PC-9 (cell line): ENCODE measurements at regions not wholly inside any gene's neighbourhood (a gene's known extent, or its start where the extent isn't known, plus 50 kb on each side); places are given as distances from the start of the nearest gene placed in this dataset.
"Not testable (repeated sequence)": the region's sequence is repeated elsewhere in the genome, so short reads cannot be mapped to it uniquely, and the experiment has no call there.

ENCODE experiments used
- BruUV-seq: library from RNA; stranded (reverse); fragments of 400-500 nt; replicated peaks from 2 replicates; lab custom pipeline; 2021; lab: Mats Ljungman, UMichigan
- CTCF ChIA-PET: fragments of 300-600 bp; sonication (Branson Sonifier 250); formaldehyde crosslinking; loops from one replicate; lab custom pipeline; 2022; ENCODE audit warnings: antibody characterized with exemption; lab: Charles Lee
- POLR2A ChIA-PET: fragments of 300-600 bp; sonication (Branson Sonifier 250); formaldehyde crosslinking; loops from one replicate; lab custom pipeline; 2022; ENCODE audit warnings: antibody characterized with exemption; ENCODE audit not compliant: unreplicated experiment; lab: Charles Lee
- DNase-seq, 2 experiments: peaks; one replicate each; pipeline versions ENCODE4 v3.0.0 to v3.0.0-alpha.2; 2015 to 2022; ENCODE audit warnings: mixed read lengths in 1 of 2
- H2AFZ ChIP-seq: fragments of 200-600 bp; sonication (generic); 2 replicates; pipeline ENCODE4 v1.8.1; 2017; ENCODE audit warnings: antibody characterized with exemption
- H3F3A ChIP-seq: fragments of 200-600 bp; sonication (generic); 2 replicates; pipeline ENCODE4 v1.8.1; 2017; ENCODE audit warnings: antibody characterized with exemption, mild to moderate bottlenecking, low read depth; ENCODE audit not compliant: insufficient read depth
- H3K27ac ChIP-seq: fragments of 200-600 bp; sonication (generic); 2 replicates; pipeline ENCODE4 v1.6.1; 2016; ENCODE audit warnings: mixed run types
- H3K27me3 ChIP-seq: fragments of 200-600 bp; sonication (generic); 2 replicates; pipeline ENCODE4 v1.6.1; 2016; ENCODE audit warnings: low read depth, mixed run types; ENCODE audit not compliant: insufficient read depth
- H3K36me3 ChIP-seq: fragments of 200-600 bp; sonication (generic); 2 replicates; pipeline ENCODE4 v1.6.1; 2016; ENCODE audit warnings: low read depth, mixed run types
- H3K4me1 ChIP-seq: fragments of 200-600 bp; sonication (generic); replicated peaks from 2 replicates; pipeline ENCODE4 v1.6.1; 2016; ENCODE audit warnings: mixed run types; ENCODE audit not compliant: insufficient read depth
- H3K4me2 ChIP-seq: fragments of 200-600 bp; sonication (generic); 2 replicates; pipeline ENCODE4 v1.6.1; 2017; ENCODE audit warnings: mixed run types
- H3K4me3 ChIP-seq: fragments of 200-600 bp; sonication (generic); 2 replicates; pipeline ENCODE4 v1.6.1; 2016; ENCODE audit warnings: mixed run types
- H3K79me2 ChIP-seq: fragments of 200-600 bp; sonication (generic); 2 replicates; pipeline ENCODE4 v1.6.1; 2017; ENCODE audit warnings: low read depth, mixed run types
- H3K9me2 ChIP-seq: fragments of 200-600 bp; sonication (generic); 2 replicates; pipeline ENCODE4 v1.8.1; 2017; ENCODE audit warnings: mild to moderate bottlenecking; ENCODE audit not compliant: insufficient read depth
- H3K9me3 ChIP-seq: fragments of 200-600 bp; sonication (generic); 2 replicates; pipeline ENCODE4 v1.8.1; 2016; ENCODE audit warnings: low read depth; ENCODE audit not compliant: insufficient read depth
- H4K20me1 ChIP-seq: fragments of 200-600 bp; sonication (generic); 2 replicates; pipeline ENCODE4 v1.8.1; 2017; ENCODE audit not compliant: insufficient read depth
- EZH2 ChIP-seq: fragments of 200-600 bp; sonication (generic); IDR thresholded peaks from 2 replicates; pipeline ENCODE4 v1.8.0; 2017; ENCODE audit warnings: antibody characterized with exemption, low read depth
- intact Hi-C: fragments of 100-400 bp; cut with micrococcal nuclease; formaldehyde crosslinking; loops from one replicate; pipeline ENCODE4 v1.10.0; 2022; ENCODE audit not compliant: unreplicated experiment
- TF ChIP-seq, protein P1 (sequence below): fragments of 200-600 bp; sonication (generic); conservative IDR thresholded peaks from 2 replicates; pipeline ENCODE4 v1.6.1; 2017; ENCODE audit warnings: mixed run types, antibody characterized with exemption, mild to moderate bottlenecking, moderate library complexity

DNA sequence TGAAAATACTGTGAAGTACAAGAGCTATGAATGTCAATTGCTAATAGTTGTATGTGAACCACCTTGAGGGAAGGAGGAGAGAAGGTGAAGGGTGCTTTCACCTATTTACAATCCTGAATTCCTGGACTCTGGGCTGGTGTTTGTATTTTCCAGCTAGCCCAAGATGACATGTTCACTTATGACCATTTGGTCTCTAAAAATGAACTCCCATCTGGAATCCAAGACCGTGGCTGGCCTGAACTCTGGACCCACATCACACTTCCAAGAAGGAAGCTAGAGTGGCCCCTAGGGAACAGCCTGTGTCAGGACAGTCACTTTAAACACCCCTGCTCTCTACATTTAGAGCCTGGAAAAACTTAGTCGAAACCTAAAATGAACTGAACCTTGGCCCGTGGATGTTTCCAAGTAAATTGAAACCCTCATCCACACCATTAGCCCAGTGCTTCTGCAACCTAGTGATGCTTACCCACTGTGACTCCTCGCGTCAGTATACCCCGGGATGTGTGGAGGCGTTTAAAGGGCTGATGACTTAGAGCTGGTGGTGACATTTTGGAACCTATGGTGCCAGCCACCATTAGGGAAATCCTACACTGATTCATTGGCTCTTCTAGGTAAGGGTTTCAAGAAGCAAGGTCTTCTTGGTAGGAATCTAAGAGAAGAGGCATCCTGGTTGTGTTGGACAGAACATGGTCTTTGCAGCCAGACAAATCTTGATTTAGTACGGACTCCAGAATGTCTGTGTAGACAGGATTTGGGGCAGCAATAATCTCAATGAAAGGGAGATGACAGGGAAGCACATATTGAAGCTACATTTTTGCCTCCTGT, 171.5 kb upstream of the IRF2BP2 start:
- H3K27ac ChIP-seq, result no peak overlapping the region

DNA sequence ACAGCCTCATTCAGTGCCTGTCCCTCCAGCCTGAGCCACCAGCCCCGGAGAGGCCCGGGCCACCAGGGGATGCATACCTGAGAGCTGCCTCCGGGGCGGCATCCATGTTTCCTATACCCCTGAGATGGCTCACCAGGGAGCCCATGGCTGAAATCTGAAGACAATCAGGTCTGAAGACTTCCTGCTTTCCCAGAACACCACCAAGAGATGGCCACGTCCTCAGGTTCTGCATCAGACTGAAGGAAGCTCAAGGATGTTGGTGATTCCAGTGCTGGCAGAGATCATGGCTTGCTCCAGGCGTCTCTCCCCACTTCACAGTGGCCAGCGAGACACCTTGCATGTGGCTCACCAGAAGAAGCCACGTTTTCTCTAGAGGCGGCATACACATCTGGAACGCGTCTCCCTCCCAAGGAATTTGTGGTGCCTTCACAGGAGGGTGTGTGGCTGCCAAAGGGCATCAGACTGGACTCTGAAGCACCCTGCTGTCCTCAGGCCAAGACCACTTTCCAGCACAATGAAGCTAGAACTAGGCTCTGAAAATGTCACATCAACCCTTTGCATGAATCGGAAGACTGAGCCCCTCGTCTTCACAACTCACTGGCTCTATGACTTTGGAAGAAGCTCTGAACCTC, 170.7 kb upstream of the IRF2BP2 start:
- POLR2A ChIA-PET, result no interaction called here

More for the DNA sequence above, 171.5 kb upstream of the IRF2BP2 start:
- Histone ChIP-seq H3K36me3 (no peaks in the 10 kb centered on the region), H3K9me2 (no peaks in the 10 kb centered on the region), H3F3A (no peaks in the 10 kb centered on the region), H3K4me1 (no peaks in the 10 kb centered on the region), H3K9me3 (peaks cover 3% of the 10 kb centered on the region; the same call in 1 of the 2 replicates), H3K27me3 (no peaks in the 10 kb centered on the region), H3K79me2 (no peaks in the 10 kb centered on the region), H4K20me1 (no peaks in the 10 kb centered on the region), H3K4me2 (no peak overlapping the region), H3K4me3 (no peak overlapping the region), H2AFZ (no peak overlapping the region)
- intact Hi-C loops, result no loop called here
- TF ChIP-seq EZH2, result no peak
- TF ChIP-seq, protein P1, sequence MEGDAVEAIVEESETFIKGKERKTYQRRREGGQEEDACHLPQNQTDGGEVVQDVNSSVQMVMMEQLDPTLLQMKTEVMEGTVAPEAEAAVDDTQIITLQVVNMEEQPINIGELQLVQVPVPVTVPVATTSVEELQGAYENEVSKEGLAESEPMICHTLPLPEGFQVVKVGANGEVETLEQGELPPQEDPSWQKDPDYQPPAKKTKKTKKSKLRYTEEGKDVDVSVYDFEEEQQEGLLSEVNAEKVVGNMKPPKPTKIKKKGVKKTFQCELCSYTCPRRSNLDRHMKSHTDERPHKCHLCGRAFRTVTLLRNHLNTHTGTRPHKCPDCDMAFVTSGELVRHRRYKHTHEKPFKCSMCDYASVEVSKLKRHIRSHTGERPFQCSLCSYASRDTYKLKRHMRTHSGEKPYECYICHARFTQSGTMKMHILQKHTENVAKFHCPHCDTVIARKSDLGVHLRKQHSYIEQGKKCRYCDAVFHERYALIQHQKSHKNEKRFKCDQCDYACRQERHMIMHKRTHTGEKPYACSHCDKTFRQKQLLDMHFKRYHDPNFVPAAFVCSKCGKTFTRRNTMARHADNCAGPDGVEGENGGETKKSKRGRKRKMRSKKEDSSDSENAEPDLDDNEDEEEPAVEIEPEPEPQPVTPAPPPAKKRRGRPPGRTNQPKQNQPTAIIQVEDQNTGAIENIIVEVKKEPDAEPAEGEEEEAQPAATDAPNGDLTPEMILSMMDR, result no peak
- CTCF ChIA-PET, result interaction anchor here (0.5 kb wide), 1 partner anchor 341 kb away, joined by 4 read pairs; no protein-coding TSS in a partner anchor
- no peak for DNase-seq
- BruUV-seq, result no TSS peak
- POLR2A ChIA-PET, result no interaction called here

DNA sequence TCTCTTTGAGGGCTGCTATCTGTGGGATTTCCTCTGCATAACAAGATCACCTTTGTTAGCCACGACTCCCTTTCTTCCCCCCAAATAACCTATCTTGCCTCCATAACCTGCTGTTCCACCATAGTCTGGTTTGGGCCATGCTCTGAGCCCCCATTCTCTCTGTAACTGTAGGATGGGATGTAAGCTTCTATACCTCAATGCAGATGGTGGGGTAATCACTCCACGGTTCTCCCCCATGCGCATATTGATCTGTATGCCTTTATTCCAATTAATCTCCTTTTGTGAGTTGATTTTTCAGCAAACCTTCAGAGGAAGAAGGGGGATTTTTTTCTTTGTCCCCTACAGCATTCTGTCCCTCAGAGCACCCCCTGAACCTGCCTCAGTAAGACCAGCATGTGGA, 170.1 kb upstream of the IRF2BP2 start:
- Histone ChIP-seq H3K27me3 (no peaks in the 10 kb centered on the region), H3K79me2 (no peaks in the 10 kb centered on the region), H3K4me3 (no peak overlapping the region), H4K20me1 (no peaks in the 10 kb centered on the region), H2AFZ (no peak overlapping the region), H3K9me3 (peaks cover 3% of the 10 kb centered on the region; the same call in 1 of the 2 replicates), H3F3A (no peaks in the 10 kb centered on the region), H3K9me2 (no peaks in the 10 kb centered on the region), H3K4me1 (no peaks in the 10 kb centered on the region), H3K4me2 (no peak overlapping the region), H3K36me3 (no peaks in the 10 kb centered on the region), H3K27ac (no peak overlapping the region)
- POLR2A ChIA-PET, result no interaction called here
- TF ChIP-seq EZH2, result no peak
- CTCF ChIA-PET, result no interaction called here
- BruUV-seq, result no TSS peak
- no peak for DNase-seq
- intact Hi-C loops, result no loop called here

More for the DNA sequence above, 170.7 kb upstream of the IRF2BP2 start:
- no peak overlapping the region for H3K4me3 ChIP-seq
- CTCF ChIA-PET, result no interaction called here
- no peak overlapping the region for H3K4me2 ChIP-seq
- H3K27ac ChIP-seq, result no peak overlapping the region
- H3K9me2 ChIP-seq, result no peaks in the 10 kb centered on the region
- no peaks in the 10 kb centered on the region for H3F3A ChIP-seq
- H3K36me3 ChIP-seq, result no peaks in the 10 kb centered on the region
- BruUV-seq, result no TSS peak
- H2AFZ ChIP-seq, result no peak overlapping the region
- peaks cover 3% of the 10 kb centered on the region; the same call in 1 of the 2 replicates for H3K9me3 ChIP-seq
- intact Hi-C loops, result no loop called here
- H3K4me1 ChIP-seq, result no peaks in the 10 kb centered on the region
- H3K27me3 ChIP-seq, result no peaks in the 10 kb centered on the region
- TF ChIP-seq, protein P1, result no peak
- no peak for TF ChIP-seq EZH2
- DNase-seq, result no peak
- H4K20me1 ChIP-seq, result no peaks in the 10 kb centered on the region
- no peaks in the 10 kb centered on the region for H3K79me2 ChIP-seq

- intact Hi-C loops, DNase-seq, H3K79me2 ChIP-seq, H3K4me3 ChIP-seq, H3K4me2 ChIP-seq, H2AFZ ChIP-seq, CTCF ChIA-PET, H3K9me2 ChIP-seq, BruUV-seq, POLR2A ChIA-PET, H4K20me1 ChIP-seq, H3K4me1 ChIP-seq, H3K36me3 ChIP-seq, H3F3A ChIP-seq, H3K9me3 ChIP-seq, H3K27ac ChIP-seq, H3K27me3 ChIP-seq: not testable (repeated sequence)
Observed at GRCh38 chr1:234779600-234779999, 169.6 kb upstream of the IRF2BP2 start.
